Mammary epithelial cell (primary cell): ENCODE measurements at regions not wholly inside any gene's neighbourhood (a gene's known extent, or its start where the extent isn't known, plus 50 kb on each side); places are given as distances from the start of the nearest gene placed in this dataset.

Source experiments
- CTCF ChIP-seq, 2 donors: IDR thresholded peaks in 1 of 2; conservative IDR thresholded peaks in 1 of 2; 2 replicates each; pipeline ENCODE4 v1.5.1; 2011 to 2012; ENCODE audit warnings: inconsistent platforms in 2 of 2, low read length in 2 of 2, mild to moderate bottlenecking in 2 of 2, control low read depth in 1 of 2, low read depth in 1 of 2; ENCODE audit not compliant: insufficient read depth in 1 of 2; ENCODE audit errors: extremely low read depth in 1 of 2
- EZH2 ChIP-seq: IDR thresholded peaks from 2 replicates; pipeline ENCODE4 v1.6.1; 2012; ENCODE audit warnings: low read length, inconsistent platforms, borderline replicate concordance

DNA sequence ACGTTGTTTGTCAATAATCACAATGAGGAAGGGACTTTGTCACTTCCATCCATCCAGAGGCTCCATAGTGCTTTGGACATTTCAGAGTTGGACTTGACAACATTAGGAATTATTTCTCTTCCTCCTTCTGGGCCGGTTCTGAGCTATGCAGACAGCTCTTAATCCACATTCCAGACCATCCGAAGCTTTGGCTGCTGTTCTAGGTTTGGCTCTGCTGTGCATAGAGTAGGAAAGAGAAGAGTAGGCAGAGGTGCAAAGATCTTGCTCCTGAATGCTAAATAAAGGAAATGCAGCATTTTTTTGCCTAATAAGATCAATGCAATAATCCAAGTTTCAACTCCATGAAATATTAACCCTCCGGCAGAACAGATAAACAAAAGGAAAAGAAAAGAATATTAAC is 216.3 kb upstream of the PRNP start:
- no peak for TF ChIP-seq CTCF (conservative IDR thresholded peaks at IDR 0.05 in 1 of 2, IDR thresholded peaks at IDR 0.05 in 1 of 2; ENCODE audit: extremely low read depth in 1 of 2, insufficient read depth in 1 of 2, low read depth in 1 of 2, low read length in 2 of 2)
- no peak for TF ChIP-seq EZH2
